ENCODE measurements at regions not wholly inside any gene's neighbourhood (a gene's known extent, or its start where the extent isn't known, plus 50 kb on each side); places are given as distances from the start of the nearest gene placed in this dataset.

GRCh38 chr4:41318839-41319530 lies 62.3 kb downstream of the UCHL1 start:
- peak overlapping the region; percentile 78 for H3K27ac Mint-ChIP-seq (ENCODE audit: unreplicated experiment)
- H3K4me3 Mint-ChIP-seq: no peak overlapping the region
- no peak for DNase-seq (ENCODE audit: low read depth, low spot score)
- TF ChIP-seq CTCF (conservative IDR thresholded peaks at IDR 0.05): no peak
- no peaks in the 10 kb centered on the region for H3K36me3 Mint-ChIP-seq (ENCODE audit: low read depth)
- H3K4me1 Mint-ChIP-seq: no peaks in the 10 kb centered on the region
- H3K27me3 Mint-ChIP-seq (ENCODE audit: low read depth): no peaks in the 10 kb centered on the region
- peaks cover 3% of the 10 kb centered on the region for H3K9me3 Mint-ChIP-seq

DNA sequence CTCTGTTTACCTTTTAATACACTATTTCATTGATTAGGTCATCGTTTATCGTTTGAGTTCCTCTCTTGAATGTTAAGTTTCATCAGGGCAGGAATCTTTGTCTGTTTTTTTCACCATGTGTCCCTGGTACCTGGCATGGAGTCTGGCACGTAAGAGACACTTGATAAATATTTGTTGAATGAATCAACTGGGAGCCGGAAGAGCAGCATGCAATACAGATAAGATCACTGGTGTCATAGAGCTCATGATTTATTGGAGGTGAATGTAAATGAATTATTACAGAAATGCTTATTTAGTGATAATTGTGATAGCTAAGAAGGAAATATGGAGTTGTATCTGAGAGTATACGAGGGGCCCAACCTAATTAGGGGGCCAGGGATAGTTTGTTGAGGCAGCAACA lies 62.8 kb downstream of the UCHL1 start:
- Mint-ChIP-seq H3K27ac (ENCODE audit: unreplicated experiment) (no peak overlapping the region), H3K4me3 (no peak overlapping the region), H3K4me1 (no peaks in the 10 kb centered on the region), H3K27me3 (ENCODE audit: low read depth) (no peaks in the 10 kb centered on the region), H3K9me3 (peaks cover 3% of the 10 kb centered on the region), H3K36me3 (ENCODE audit: low read depth) (no peaks in the 10 kb centered on the region)
- no peak for TF ChIP-seq CTCF (conservative IDR thresholded peaks at IDR 0.05)
- no peak for DNase-seq (ENCODE audit: low read depth, low spot score)

DNA sequence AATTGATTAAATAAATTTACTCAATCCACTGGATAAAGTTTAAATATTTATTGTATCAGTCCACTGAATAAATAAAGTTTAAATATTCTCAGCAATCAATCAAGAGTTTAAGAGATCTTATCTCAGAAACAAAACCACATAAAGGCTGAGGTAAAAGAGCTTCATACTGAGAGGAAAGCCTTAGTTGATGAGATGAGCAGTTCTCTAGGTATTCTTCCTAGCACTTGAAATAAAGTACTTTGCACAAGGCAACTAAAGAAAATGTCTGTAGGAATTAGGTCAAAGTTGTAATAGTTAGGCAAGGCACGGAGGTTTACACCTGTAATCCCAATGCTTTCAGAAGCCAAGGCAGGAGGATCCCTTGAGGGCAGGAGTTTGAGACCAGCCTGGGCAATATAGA lies 63.5 kb downstream of the UCHL1 start:
- Mint-ChIP-seq H3K36me3 (ENCODE audit: low read depth) (no peaks in the 10 kb centered on the region), H3K4me3 (no peak overlapping the region), H3K27ac (ENCODE audit: unreplicated experiment) (no peak overlapping the region), H3K27me3 (ENCODE audit: low read depth) (no peaks in the 10 kb centered on the region), H3K4me1 (no peaks in the 10 kb centered on the region), H3K9me3 (peaks cover 3% of the 10 kb centered on the region)
- DNase-seq (ENCODE audit: low read depth, low spot score): no peak
- TF ChIP-seq CTCF (conservative IDR thresholded peaks at IDR 0.05): no peak

GRCh38 chr4:41320786-41321185 lies 64.1 kb downstream of the UCHL1 start:
- Mint-ChIP-seq H3K4me1 (peaks cover 4% of the 10 kb centered on the region), H3K27ac (ENCODE audit: unreplicated experiment) (no peak overlapping the region), H3K9me3 (peaks cover 2% of the 10 kb centered on the region), H3K27me3 (ENCODE audit: low read depth) (no peaks in the 10 kb centered on the region), H3K4me3 (no peak overlapping the region), H3K36me3 (ENCODE audit: low read depth) (no peaks in the 10 kb centered on the region)
- TF ChIP-seq CTCF (conservative IDR thresholded peaks at IDR 0.05): no peak
- DNase-seq (ENCODE audit: low read depth, low spot score): no peak

GRCh38 chr4:41321216-41321945 lies 64.7 kb downstream of the UCHL1 start:
- no peaks in the 10 kb centered on the region for H3K36me3 Mint-ChIP-seq (ENCODE audit: low read depth)
- no peak for DNase-seq (ENCODE audit: low read depth, low spot score)
- H3K9me3 Mint-ChIP-seq: no peaks in the 10 kb centered on the region
- no peak overlapping the region for H3K27ac Mint-ChIP-seq (ENCODE audit: unreplicated experiment)
- TF ChIP-seq CTCF (conservative IDR thresholded peaks at IDR 0.05): no peak
- no peaks in the 10 kb centered on the region for H3K27me3 Mint-ChIP-seq (ENCODE audit: low read depth)
- H3K4me3 Mint-ChIP-seq: no peak overlapping the region
- H3K4me1 Mint-ChIP-seq: peaks cover 9% of the 10 kb centered on the region

All from neural crest cell (in vitro differentiated cells).